H9 (cell line): ENCODE measurements at regions not wholly inside any gene's neighbourhood (a gene's known extent, or its start where the extent isn't known, plus 50 kb on each side); places are given as distances from the start of the nearest gene placed in this dataset.

ENCODE experiments used
- DNase-seq: peaks from one replicate; pipeline ENCODE4 v3.0.0-alpha.2; 2017
- H2AFZ ChIP-seq: one replicate; pipeline ENCODE4 v1.6.1; 2013; ENCODE audit warnings: mild to moderate bottlenecking, low read length, control low read depth, moderate library complexity
- H2AK5ac ChIP-seq: 2 replicates; pipeline ENCODE4 v1.6.1; 2013; ENCODE audit warnings: low read length, control low read depth, mixed read lengths; ENCODE audit not compliant: insufficient read length
- H2BK120ac ChIP-seq: one replicate; pipeline ENCODE4 v1.6.1; 2013; ENCODE audit warnings: low read depth, mild to moderate bottlenecking, low read length, control low read depth, inconsistent platforms; ENCODE audit not compliant: poor library complexity, severe bottlenecking
- H2BK12ac ChIP-seq: 2 replicates; pipeline ENCODE4 v1.6.1; 2013; ENCODE audit warnings: low read length, control low read depth, mixed read lengths, low read depth; ENCODE audit not compliant: insufficient read length
- H2BK15ac ChIP-seq: 2 replicates; pipeline ENCODE4 v1.6.1; 2013; ENCODE audit warnings: low read depth, low read length, control low read depth
- H2BK20ac ChIP-seq: one replicate; pipeline ENCODE4 v1.6.1; 2013; ENCODE audit warnings: low read depth, mild to moderate bottlenecking, low read length, control low read depth, inconsistent platforms; ENCODE audit not compliant: poor library complexity, severe bottlenecking
- H2BK5ac ChIP-seq: 2 replicates; pipeline ENCODE4 v1.6.1; 2013; ENCODE audit warnings: low read length, control low read depth, mixed read lengths; ENCODE audit not compliant: insufficient read length
- H3K14ac ChIP-seq: 2 replicates; pipeline ENCODE4 v1.6.1; 2013; ENCODE audit warnings: low read length, control low read depth; ENCODE audit not compliant: insufficient read depth
- H3K18ac ChIP-seq: 2 replicates; pipeline ENCODE4 v1.6.1; 2013; ENCODE audit warnings: low read depth, mild to moderate bottlenecking, mixed read lengths, low read length, control low read depth; ENCODE audit not compliant: insufficient read length
- H3K23ac ChIP-seq: 2 replicates; pipeline ENCODE4 v1.6.1; 2013; ENCODE audit warnings: low read length, control low read depth, mixed read lengths, low read depth; ENCODE audit not compliant: insufficient read length
- H3K23me2 ChIP-seq: 2 replicates; pipeline ENCODE4 v1.6.1; 2013; ENCODE audit warnings: low read depth, mild to moderate bottlenecking, mixed read lengths, low read length, control low read depth; ENCODE audit not compliant: insufficient read length, poor library complexity, severe bottlenecking
- H3K27ac ChIP-seq: 2 replicates; pipeline ENCODE4 v1.5.1; 2013; ENCODE audit warnings: low read length, control low read depth, mixed read lengths, low read depth; ENCODE audit not compliant: insufficient read length
- H3K27me3 ChIP-seq: 2 replicates; pipeline ENCODE4 v1.6.1; 2013; ENCODE audit warnings: low read length, control low read depth, inconsistent platforms; ENCODE audit not compliant: insufficient read depth
- H3K4ac ChIP-seq: 2 replicates; pipeline ENCODE4 v1.6.1; 2013; ENCODE audit warnings: low read depth, mild to moderate bottlenecking, control low read depth, inconsistent platforms, low read length, moderate library complexity
- H3K4me1 ChIP-seq: 2 replicates; pipeline ENCODE4 v1.6.1; 2013; ENCODE audit warnings: low read length, control low read depth, inconsistent platforms; ENCODE audit not compliant: insufficient read depth
- H3K4me2 ChIP-seq: 2 replicates; pipeline ENCODE4 v1.6.1; 2013; ENCODE audit warnings: low read length, control low read depth, mixed read lengths; ENCODE audit not compliant: insufficient read length, insufficient read depth
- H3K56ac ChIP-seq: 2 replicates; pipeline ENCODE4 v1.6.1; 2013; ENCODE audit warnings: low read depth, mild to moderate bottlenecking, mixed read lengths, low read length, control low read depth; ENCODE audit not compliant: insufficient read length
- H3K79me1 ChIP-seq: 2 replicates; pipeline ENCODE4 v1.6.1; 2013; ENCODE audit warnings: low read depth, mild to moderate bottlenecking, moderate library complexity, low read length, control low read depth, inconsistent platforms; ENCODE audit not compliant: insufficient read depth, poor library complexity, severe bottlenecking
- H3K79me2 ChIP-seq: 2 replicates; pipeline ENCODE4 v1.6.1; 2013; ENCODE audit warnings: low read length, control low read depth, inconsistent platforms; ENCODE audit not compliant: insufficient read depth
- H3K9ac ChIP-seq: 2 replicates; pipeline ENCODE4 v1.6.1; 2013; ENCODE audit warnings: low read length, control low read depth, mixed read lengths; ENCODE audit not compliant: insufficient read length; ENCODE audit errors: extremely low read depth
- H3K9me3 ChIP-seq: one replicate; pipeline ENCODE4 v1.6.1; 2013; ENCODE audit warnings: low read depth, low read length, inconsistent platforms; ENCODE audit not compliant: control insufficient read depth
- H3T11ph ChIP-seq: one replicate; pipeline ENCODE4 v1.6.1; 2013; ENCODE audit warnings: mild to moderate bottlenecking, low read length, control low read depth, inconsistent platforms
- H4K20me1 ChIP-seq: one replicate; pipeline ENCODE4 v1.6.1; 2013; ENCODE audit not compliant: control insufficient read depth, insufficient read length, insufficient read depth
- H4K5ac ChIP-seq: 2 replicates; pipeline ENCODE4 v1.6.1; 2013; ENCODE audit warnings: low read depth, mild to moderate bottlenecking, mixed read lengths, low read length, control low read depth; ENCODE audit not compliant: insufficient read length
- H4K8ac ChIP-seq: replicated peaks from 2 replicates; pipeline ENCODE4 v1.6.1; 2013; ENCODE audit warnings: low read length, control low read depth, mixed read lengths, low read depth; ENCODE audit not compliant: insufficient read length
- H4K91ac ChIP-seq: 2 replicates; pipeline ENCODE4 v1.6.1; 2013; ENCODE audit warnings: low read depth, mild to moderate bottlenecking, moderate library complexity, mixed read lengths, low read length, control low read depth; ENCODE audit not compliant: insufficient read length
- H3K27ac Mint-ChIP-seq, 3 experiments: 2 replicates in 2 of 3; 3 replicates in 1 of 3; pipeline ENCODE4 v1.8.0; 2020 to 2021; ENCODE audit warnings: mixed read lengths in 3 of 3, mild to moderate bottlenecking in 1 of 3, moderate library complexity in 1 of 3
- H3K27me3 Mint-ChIP-seq: 2 replicates; pipeline ENCODE4 v1.8.0; 2021; ENCODE audit warnings: low read depth, mild to moderate bottlenecking, moderate library complexity, mixed read lengths
- H3K36me3 Mint-ChIP-seq, 3 experiments: 2 replicates in 2 of 3; 3 replicates in 1 of 3; pipeline ENCODE4 v1.8.0; 2020 to 2021; ENCODE audit warnings: low read depth in 3 of 3, mixed read lengths in 3 of 3; ENCODE audit not compliant: insufficient read depth in 1 of 3
- H3K4me1 Mint-ChIP-seq, 2 experiments: 2 replicates each; pipeline ENCODE4 v1.8.0; 2020; ENCODE audit warnings: mixed read lengths in 2 of 2
- H3K4me3 Mint-ChIP-seq, 2 experiments: 2 replicates in 1 of 2; 3 replicates in 1 of 2; pipeline ENCODE4 v1.8.0; 2020 to 2021; ENCODE audit warnings: mild to moderate bottlenecking in 2 of 2, mixed read lengths in 2 of 2, moderate library complexity in 1 of 2
- H3K9me3 Mint-ChIP-seq, 2 experiments: 2 replicates in 1 of 2; 3 replicates in 1 of 2; pipeline ENCODE4 v1.8.0; 2020; ENCODE audit warnings: mild to moderate bottlenecking in 2 of 2, mixed read lengths in 2 of 2, moderate library complexity in 1 of 2
- WGBS: extraction: QIAGEN DNeasy Blood & Tissue Kit; methylation state at CpG from one replicate; pipeline ENCODE4 v1.1.7; 2013; ENCODE audit warnings: missing lambda C conversion rate, low lambda C conversion rate, mixed read lengths; ENCODE audit not compliant: insufficient read length; ENCODE audit errors: extremely low coverage; 5-methylcytosine and 5-hydroxymethylcytosine counted together
- TF ChIP-seq, protein P1 (sequence below): fragments of 200-600 bp; sonication (generic); conservative IDR thresholded peaks from 3 replicates; pipeline ENCODE4 v1.8.0; 2021; ENCODE audit warnings: antibody characterized with exemption, mild to moderate bottlenecking

DNA sequence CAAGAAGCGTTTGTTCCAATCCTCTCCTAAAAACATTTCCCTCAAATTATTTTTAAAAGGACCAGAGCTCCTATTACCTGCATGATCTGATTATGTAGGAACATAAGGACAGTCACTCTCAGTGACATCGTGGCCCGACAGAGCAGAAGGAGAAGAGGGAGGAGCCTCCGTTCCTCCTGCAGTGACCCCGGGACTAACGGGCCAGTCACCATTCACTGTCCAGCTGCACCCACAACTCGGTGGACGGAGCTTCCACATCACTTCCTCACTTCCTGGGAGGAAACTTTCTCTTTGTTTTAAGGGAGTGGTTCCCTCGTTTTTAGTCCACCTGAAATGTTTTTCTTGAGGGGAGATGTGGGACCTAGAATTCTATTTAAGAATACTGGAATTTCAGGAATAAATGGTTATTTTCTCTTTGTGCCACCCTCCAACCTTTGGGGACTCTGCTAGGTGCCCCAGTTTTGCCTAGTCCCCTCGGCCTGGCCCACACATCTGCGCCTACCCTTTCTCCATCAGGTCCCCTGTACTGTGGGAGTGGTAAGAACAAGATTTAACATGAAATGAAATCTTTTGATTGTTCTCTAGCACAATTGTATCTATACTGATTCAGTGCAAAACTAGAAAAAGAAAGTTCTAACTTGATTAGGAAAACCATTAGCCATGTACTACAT is 173.5 kb upstream of the RNF32 start:
- WGBS = no CpG with 5 or more reads among the region's 11 CpGs
- DNase-seq = no peak
- H3K18ac ChIP-seq = no peak overlapping the region
- no peaks in the 10 kb centered on the region for H3K27me3 ChIP-seq
- H4K5ac ChIP-seq = no peak overlapping the region
- no peak overlapping the region for H3K4me2 ChIP-seq
- Mint-ChIP-seq H3K4me3 (no peak overlapping the region), H3K27me3 (no peaks in the 10 kb centered on the region), H3K9me3 (peaks cover 0 to 2% of the 10 kb centered on the region in 2 experiments; a peak in 1 of 5 replicates), H3K4me1 (peaks cover 5 to 9% of the 10 kb centered on the region in 2 experiments), H3K36me3 (peaks cover 0 to 2% (median 0%) of the 10 kb centered on the region in 3 experiments; a peak in 1 of 7 replicates), H3K27ac (no peak overlapping the region)
- no peak overlapping the region for H3K4ac ChIP-seq
- TF ChIP-seq, protein P1, sequence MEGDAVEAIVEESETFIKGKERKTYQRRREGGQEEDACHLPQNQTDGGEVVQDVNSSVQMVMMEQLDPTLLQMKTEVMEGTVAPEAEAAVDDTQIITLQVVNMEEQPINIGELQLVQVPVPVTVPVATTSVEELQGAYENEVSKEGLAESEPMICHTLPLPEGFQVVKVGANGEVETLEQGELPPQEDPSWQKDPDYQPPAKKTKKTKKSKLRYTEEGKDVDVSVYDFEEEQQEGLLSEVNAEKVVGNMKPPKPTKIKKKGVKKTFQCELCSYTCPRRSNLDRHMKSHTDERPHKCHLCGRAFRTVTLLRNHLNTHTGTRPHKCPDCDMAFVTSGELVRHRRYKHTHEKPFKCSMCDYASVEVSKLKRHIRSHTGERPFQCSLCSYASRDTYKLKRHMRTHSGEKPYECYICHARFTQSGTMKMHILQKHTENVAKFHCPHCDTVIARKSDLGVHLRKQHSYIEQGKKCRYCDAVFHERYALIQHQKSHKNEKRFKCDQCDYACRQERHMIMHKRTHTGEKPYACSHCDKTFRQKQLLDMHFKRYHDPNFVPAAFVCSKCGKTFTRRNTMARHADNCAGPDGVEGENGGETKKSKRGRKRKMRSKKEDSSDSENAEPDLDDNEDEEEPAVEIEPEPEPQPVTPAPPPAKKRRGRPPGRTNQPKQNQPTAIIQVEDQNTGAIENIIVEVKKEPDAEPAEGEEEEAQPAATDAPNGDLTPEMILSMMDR = no peak
- no peak overlapping the region for H2AFZ ChIP-seq
- no peak overlapping the region for H4K91ac ChIP-seq
- no peak overlapping the region for H3K27ac ChIP-seq
- H3K23ac ChIP-seq = no peak overlapping the region
- no peak overlapping the region for H2BK15ac ChIP-seq
- no peaks in the 10 kb centered on the region for H3K79me2 ChIP-seq
- no peak overlapping the region for H2BK20ac ChIP-seq
- H3K79me1 ChIP-seq = no peaks in the 10 kb centered on the region
- H4K20me1 ChIP-seq = no peaks in the 10 kb centered on the region
- no peak overlapping the region for H3T11ph ChIP-seq
- H3K9ac ChIP-seq = no peak overlapping the region
- no peak overlapping the region for H2BK120ac ChIP-seq
- no peaks in the 10 kb centered on the region for H3K4me1 ChIP-seq
- no peak overlapping the region for H3K56ac ChIP-seq
- H3K23me2 ChIP-seq = no peaks in the 10 kb centered on the region
- H2BK12ac ChIP-seq = no peak overlapping the region
- no peaks in the 10 kb centered on the region for H3K9me3 ChIP-seq
- no peak overlapping the region; the same call in 1 of the 2 replicates for H3K14ac ChIP-seq
- H4K8ac ChIP-seq = no peak overlapping the region
- H2AK5ac ChIP-seq = no peak overlapping the region
- H2BK5ac ChIP-seq = no peak overlapping the region
